Effector memory CD4-positive, alpha-beta T cell (primary cell): ENCODE measurements at regions not wholly inside any gene's neighbourhood (a gene's known extent, or its start where the extent isn't known, plus 50 kb on each side); places are given as distances from the start of the nearest gene placed in this dataset.

Experiments
- DNase-seq, 3 donors: peaks; one replicate each; pipeline ENCODE4 v3.0.0-alpha.2; 2020
- H3K27ac ChIP-seq: 2 replicates; pipeline ENCODE4 v1.7.0; 2013; ENCODE audit warnings: mild to moderate bottlenecking, low read length, moderate library complexity; ENCODE audit not compliant: insufficient read depth, poor library complexity, severe bottlenecking
- H3K27me3 ChIP-seq: replicated peaks from 2 replicates; pipeline ENCODE4 v1.7.0; 2013; ENCODE audit warnings: mild to moderate bottlenecking, low read length; ENCODE audit not compliant: insufficient read depth, control insufficient read depth, poor library complexity, severe bottlenecking
- H3K36me3 ChIP-seq: 2 replicates; pipeline ENCODE4 v1.7.0; 2013; ENCODE audit warnings: mild to moderate bottlenecking, low read length, moderate library complexity; ENCODE audit not compliant: control insufficient read depth, insufficient read depth
- H3K4me1 ChIP-seq: 2 replicates; pipeline ENCODE4 v1.7.0; 2013; ENCODE audit warnings: low read length, mild to moderate bottlenecking; ENCODE audit not compliant: control insufficient read depth, insufficient read depth, poor library complexity, severe bottlenecking
- H3K4me3 ChIP-seq: 2 replicates; pipeline ENCODE4 v1.7.0; 2013; ENCODE audit warnings: low read length, low read depth, mild to moderate bottlenecking; ENCODE audit not compliant: insufficient read depth, poor library complexity, severe bottlenecking
- H3K9me3 ChIP-seq: 2 replicates; pipeline ENCODE4 v1.7.0; 2013; ENCODE audit warnings: mild to moderate bottlenecking, low read length, moderate library complexity; ENCODE audit not compliant: control insufficient read depth

DNA sequence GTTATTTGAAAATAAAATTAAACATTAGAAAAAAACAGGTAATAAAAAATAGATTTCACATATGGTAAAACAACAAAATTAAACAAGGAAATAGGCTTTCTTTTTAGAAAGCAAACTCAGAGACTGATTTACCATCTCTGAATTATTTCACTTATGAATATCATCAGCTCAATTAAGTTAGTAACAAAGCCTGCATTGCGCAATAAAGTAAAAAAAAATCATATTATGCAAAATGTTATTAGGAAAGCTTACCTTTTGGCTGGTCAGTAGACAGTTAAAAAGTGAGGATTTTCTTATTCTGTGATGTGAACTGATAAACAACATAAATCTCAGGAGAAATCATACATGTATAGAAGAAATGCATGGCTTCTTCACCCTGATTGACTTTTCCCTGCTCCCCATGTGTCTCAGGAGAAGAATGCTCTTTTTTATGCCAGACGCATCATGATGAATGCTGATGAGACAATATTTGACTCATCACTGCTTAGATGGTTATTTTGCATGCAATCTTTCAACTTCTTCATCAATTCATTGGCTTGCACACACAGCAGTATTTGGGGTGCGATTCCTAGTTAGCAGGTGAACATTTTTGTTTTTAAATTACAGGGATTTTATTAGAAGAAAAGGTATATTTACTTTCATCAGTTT is 124.5 kb upstream of the USP15 start:
- no peaks in the 10 kb centered on the region for H3K4me1 ChIP-seq

DNA sequence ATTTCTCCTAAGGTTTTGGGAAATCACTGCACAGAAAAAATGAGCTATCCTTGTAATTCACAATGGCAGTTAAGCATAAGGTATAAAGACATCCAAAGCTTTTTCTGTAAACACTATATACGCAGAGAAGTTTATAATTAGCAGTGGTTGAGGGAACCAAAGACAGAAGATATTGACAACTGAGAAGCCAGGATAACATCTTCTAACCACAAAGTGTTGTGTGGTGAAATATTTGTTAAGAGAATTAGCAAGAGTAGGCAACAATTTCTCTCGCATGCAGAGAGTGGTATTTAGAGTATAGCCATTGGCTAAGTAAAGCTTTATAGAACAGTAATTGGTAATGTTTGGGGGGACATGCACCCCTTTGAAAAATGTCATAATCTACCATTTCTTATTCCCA is 123.7 kb upstream of the USP15 start:
- Histone ChIP-seq H3K4me1 (no peaks in the 10 kb centered on the region), H3K27ac (no peak overlapping the region), H3K36me3 (no peaks in the 10 kb centered on the region), H3K9me3 (no peaks in the 10 kb centered on the region), H3K4me3 (no peak overlapping the region), H3K27me3 (no peaks in the 10 kb centered on the region)
- no peak for DNase-seq

More for the DNA sequence above, 124.5 kb upstream of the USP15 start:
- H3K4me3 ChIP-seq = no peak overlapping the region
- no peaks in the 10 kb centered on the region for H3K36me3 ChIP-seq
- no peaks in the 10 kb centered on the region for H3K9me3 ChIP-seq
- no peak overlapping the region for H3K27ac ChIP-seq
- H3K27me3 ChIP-seq = no peaks in the 10 kb centered on the region
- DNase-seq = no peak

DNA sequence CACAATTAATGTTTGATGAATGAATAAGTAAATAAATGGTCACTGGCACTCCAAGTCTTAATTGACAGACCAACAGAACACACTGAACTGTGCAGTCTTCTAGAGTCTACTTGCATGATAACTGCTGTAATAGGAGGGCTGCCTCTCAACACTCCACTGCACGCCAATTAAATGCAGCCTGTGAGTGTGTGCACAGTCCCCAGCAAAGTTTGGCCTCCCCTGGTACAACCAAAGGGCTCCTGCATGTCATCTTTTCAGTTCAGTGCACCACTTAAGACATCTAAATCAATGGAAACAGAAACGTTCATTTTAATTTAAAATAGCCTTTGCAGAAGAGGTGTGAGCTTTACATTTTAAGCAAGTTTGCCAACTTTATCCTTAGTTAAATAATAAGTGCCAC is 121.7 kb upstream of the USP15 start:
- Histone ChIP-seq H3K27me3 (no peaks in the 10 kb centered on the region), H3K36me3 (no peaks in the 10 kb centered on the region), H3K9me3 (no peaks in the 10 kb centered on the region), H3K4me1 (no peaks in the 10 kb centered on the region), H3K4me3 (no peak overlapping the region), H3K27ac (no peak overlapping the region)
- no peak for DNase-seq

DNA sequence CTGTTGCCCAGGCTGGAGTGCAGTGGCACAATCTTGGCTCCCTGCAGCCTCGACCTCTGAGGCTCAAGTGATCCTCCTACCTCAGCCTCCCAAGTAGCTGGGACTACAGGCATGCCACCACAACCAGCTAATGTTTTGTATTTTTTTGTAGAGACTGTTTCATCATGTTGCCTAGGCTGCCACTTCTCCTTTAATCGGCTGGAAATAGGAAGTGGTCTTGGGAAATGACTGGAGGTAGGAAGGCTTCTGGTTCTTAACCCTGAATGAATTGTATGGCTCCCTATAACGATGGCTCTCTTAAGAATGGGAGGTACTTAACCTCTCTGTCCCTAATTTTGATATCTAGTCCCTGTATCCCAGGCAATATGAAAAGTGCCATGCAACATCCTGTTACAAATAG is 113.9 kb upstream of the USP15 start:
- no peak overlapping the region for H3K27ac ChIP-seq
- no peaks in the 10 kb centered on the region for H3K27me3 ChIP-seq
- no peak overlapping the region for H3K4me3 ChIP-seq
- no peaks in the 10 kb centered on the region for H3K36me3 ChIP-seq
- no peaks in the 10 kb centered on the region for H3K4me1 ChIP-seq
- H3K9me3 ChIP-seq = no peaks in the 10 kb centered on the region
- DNase-seq = no peak

DNA sequence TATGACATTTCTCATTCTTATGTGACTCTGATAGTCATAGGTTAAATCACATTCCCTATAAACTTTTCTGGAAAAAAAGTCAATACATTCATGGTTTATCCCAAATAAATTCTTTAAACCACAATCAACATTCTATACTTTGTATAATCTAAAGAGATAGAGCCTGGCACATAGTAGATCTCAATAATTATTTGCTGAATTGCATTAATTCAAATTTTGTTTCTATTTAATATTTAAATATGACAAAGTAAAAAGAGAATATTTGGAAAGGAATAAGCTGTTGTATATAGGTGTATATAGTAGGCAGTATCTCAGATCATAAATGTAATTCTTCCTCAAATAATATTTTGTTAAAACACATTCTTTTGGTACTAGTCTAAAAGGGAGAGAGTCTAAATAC is 102.2 kb upstream of the USP15 start:
- Histone ChIP-seq H3K4me3 (no peak overlapping the region), H3K4me1 (no peaks in the 10 kb centered on the region), H3K36me3 (no peaks in the 10 kb centered on the region), H3K9me3 (no peaks in the 10 kb centered on the region), H3K27me3 (no peaks in the 10 kb centered on the region), H3K27ac (no peak overlapping the region)
- no peak for DNase-seq

DNA sequence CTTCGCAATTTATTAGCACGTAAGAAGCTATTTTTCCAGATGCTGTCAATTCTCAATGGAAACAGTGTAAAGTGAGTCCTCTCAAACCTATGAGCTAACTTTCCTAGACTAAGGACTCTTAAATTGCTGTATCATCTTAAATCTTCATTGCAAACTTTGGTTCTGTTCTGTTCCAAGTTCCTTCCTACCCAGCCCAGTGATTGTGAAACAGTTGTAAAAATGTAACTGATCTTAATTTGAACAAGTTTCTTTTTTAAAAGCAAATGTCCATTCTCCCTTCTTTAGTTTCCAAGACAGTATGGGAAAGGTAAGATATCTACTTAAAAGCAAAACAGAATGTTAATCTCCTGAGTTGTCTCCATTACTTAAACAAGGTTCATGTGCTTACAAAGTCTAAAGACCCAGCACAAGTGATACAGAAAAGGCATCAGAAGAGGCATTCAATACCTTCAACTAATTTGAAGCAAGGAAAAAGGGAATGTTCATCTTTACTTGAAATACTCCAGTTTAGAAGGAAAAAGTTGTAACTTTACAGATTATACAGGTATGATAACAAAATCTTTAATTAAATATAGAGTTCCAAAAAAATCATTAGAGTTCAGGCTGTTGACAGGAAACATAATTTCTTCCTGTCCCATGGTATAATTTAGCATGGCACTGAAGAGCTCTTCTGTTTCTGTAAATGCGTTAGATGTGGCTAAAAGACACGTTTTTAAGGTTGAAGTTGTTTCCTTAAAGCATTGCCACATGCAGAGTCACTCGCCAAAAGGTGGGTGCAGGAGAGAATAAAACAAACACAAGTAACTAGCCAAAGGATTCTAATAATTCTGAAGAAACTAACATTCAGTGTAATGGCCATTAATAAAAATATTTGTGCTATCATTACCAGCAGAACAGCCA is 101.5 kb upstream of the USP15 start:
- no peak overlapping the region for H3K27ac ChIP-seq
- H3K4me1 ChIP-seq = no peaks in the 10 kb centered on the region
- H3K36me3 ChIP-seq = no peaks in the 10 kb centered on the region
- H3K27me3 ChIP-seq = no peaks in the 10 kb centered on the region
- H3K4me3 ChIP-seq = no peak overlapping the region
- DNase-seq = no peak
- H3K9me3 ChIP-seq = no peaks in the 10 kb centered on the region

DNA sequence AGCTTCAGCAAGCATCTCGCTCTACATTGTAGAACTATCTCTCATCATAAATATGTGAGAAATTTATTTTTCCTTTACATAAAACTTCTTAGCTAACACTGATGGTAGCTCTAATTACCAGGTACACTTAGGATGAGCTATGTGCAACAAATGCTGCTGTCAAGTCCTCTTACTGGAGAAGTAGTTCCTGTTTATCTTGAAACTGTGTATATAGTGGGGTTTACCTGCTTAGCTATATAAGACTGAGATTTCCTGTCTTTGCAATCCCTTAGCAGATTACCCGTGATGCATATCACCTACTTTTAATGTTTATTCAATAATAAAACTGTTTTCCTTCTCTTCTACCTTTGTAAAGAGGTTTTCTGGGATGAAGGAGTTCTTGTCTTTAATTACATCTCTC is 98.0 kb upstream of the USP15 start:
- Histone ChIP-seq H3K4me3 (no peak overlapping the region), H3K4me1 (no peaks in the 10 kb centered on the region), H3K27me3 (no peaks in the 10 kb centered on the region), H3K27ac (no peak overlapping the region), H3K36me3 (no peaks in the 10 kb centered on the region), H3K9me3 (no peaks in the 10 kb centered on the region)
- DNase-seq = no peak

DNA sequence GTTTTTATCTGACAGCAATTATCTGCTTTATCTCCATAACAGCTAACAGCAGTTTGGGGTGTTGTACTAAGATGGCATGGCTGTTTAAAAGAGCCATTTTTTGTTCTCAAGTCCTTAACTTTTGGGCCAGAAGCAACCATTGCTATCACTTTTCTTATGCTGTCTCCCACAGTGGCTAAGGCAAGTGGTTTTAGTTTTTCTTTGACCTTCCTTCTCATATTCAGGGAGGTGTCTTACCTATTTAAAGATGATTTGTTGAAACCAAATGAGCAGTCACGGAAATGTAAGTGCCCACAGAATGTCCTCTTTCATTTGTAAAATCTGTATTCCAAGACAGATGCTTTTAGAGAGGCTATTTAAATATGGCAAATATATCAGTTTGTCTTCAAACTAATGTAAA is 96.8 kb upstream of the USP15 start:
- Histone ChIP-seq H3K36me3 (no peaks in the 10 kb centered on the region), H3K27ac (no peak overlapping the region), H3K4me1 (no peaks in the 10 kb centered on the region), H3K9me3 (no peaks in the 10 kb centered on the region), H3K27me3 (no peaks in the 10 kb centered on the region), H3K4me3 (no peak overlapping the region)
- no peak for DNase-seq

DNA sequence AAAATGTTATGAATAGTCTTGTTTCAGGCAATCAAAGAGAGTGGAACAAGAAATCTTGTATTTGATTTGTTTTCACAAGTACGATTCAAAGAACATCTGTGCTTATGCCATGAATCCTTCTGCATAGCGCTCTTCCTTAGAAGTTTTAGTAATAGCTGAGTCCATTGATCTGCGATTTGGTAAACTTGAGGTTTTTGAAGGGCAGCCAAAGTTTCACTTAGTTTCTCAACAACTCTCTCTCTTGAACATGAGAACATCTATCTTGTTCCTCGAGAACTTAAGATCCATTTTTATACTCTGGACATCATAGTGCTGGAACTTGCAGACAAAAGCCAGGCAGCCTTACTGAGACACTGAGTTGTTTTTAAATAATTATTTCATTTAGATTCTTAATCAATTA is 96.2 kb upstream of the USP15 start:
- Histone ChIP-seq H3K36me3 (no peaks in the 10 kb centered on the region), H3K9me3 (no peaks in the 10 kb centered on the region), H3K27ac (no peak overlapping the region), H3K27me3 (no peaks in the 10 kb centered on the region), H3K4me1 (no peaks in the 10 kb centered on the region), H3K4me3 (no peak overlapping the region)
- DNase-seq = no peak

DNA sequence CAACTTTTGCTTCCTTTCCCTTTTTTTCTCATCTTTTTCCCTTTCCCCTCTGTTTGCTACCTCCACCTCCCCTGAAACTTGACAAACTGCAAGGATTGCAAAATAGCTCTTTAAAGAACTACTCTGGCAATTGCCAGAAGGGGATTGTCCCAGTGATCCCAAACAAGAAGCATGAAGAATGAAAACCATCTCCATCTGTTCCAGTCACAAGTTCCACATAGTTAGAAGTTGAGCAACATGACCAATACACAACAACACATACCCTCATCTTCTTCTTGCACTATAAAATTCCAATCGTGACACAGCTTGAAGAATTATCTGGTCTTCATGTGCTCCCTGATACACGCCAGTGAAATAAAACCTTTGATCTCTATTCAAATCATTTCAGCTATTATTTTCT is 93.7 kb upstream of the USP15 start:
- Histone ChIP-seq H3K36me3 (no peaks in the 10 kb centered on the region), H3K27me3 (no peaks in the 10 kb centered on the region), H3K4me3 (no peak overlapping the region), H3K9me3 (no peaks in the 10 kb centered on the region), H3K27ac (no peak overlapping the region), H3K4me1 (no peaks in the 10 kb centered on the region)
- no peak for DNase-seq
